ENCODE measurements at regions not wholly inside any gene's neighbourhood (a gene's known extent, or its start where the extent isn't known, plus 50 kb on each side); places are given as distances from the start of the nearest gene placed in this dataset.

DNA sequence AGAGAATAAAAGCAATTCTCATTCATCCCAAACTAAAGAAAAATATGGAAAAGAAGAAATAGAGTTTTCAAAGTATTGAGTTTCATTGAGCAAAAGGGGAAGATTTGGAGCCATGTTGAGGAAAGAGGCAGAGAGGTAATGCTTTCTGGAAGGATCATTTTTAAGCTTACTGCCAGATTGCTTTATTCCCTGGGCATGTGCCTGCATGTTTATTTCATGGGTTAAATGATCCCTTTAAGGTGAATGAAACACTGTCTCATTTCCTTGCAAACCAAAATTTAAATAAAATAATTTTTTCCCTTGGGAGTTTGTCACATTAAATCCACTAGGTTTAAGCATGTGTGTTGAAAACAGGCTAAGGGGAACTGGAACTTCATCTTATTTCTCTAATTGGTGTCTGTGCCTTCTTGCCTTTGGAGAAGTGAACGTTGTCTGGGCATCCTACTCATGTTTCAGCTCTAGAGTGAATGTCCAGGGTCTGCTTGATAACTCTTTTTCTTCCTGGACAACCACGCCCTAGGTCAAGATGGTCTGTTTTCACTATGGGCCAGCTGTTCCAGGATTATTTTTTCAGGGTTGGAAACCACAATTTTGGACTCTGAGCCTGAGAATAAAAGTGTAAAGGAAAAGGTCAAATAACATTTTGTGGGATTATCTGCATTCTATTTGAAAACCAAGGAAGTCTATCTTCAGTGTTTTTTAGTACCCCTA lies 114.1 kb upstream of the ELL2 start:
- DNase-seq (ENCODE audit: extremely low read depth, low read depth), result no peak

DNA sequence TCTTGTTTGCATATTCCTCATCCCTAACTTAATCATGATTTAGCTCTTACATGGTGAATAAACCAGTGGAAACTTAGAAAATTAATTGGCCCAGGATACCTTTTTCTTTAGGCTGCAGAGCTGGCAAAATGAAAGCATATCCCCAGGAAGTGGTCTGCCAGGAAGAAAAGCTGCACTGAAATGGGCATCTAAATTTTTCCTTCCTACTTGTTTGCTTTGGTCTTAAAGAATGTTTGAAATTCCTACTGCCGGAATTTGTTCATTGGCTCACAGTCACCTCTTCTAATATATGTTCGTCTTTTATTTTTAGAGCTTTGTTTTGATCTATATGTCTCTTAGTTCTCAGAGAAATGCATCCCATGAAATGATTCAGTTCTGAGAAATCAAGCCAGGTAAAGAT lies 113.2 kb upstream of the ELL2 start:
- no peak for DNase-seq (ENCODE audit: extremely low read depth, low read depth)

DNA sequence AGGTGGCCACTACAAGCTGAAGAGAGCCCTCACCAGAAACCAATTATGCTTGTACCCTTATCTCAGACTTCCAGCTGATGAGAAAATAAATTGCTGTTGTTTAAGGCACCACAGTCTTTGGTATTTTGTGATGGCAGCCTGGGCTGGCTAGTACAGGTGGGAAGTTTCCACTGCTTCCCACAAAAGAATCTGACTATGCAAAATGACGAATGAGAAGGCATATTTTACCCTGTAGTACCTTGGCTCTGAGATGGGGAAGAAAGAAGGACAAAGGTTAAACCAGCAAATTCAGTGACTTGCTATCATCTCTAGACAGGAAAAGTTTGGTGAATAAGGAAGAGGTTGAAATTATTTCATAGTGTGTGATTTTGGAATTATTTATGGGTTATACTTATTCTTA lies 112.8 kb upstream of the ELL2 start:
- no peak for DNase-seq (ENCODE audit: extremely low read depth, low read depth)

DNA sequence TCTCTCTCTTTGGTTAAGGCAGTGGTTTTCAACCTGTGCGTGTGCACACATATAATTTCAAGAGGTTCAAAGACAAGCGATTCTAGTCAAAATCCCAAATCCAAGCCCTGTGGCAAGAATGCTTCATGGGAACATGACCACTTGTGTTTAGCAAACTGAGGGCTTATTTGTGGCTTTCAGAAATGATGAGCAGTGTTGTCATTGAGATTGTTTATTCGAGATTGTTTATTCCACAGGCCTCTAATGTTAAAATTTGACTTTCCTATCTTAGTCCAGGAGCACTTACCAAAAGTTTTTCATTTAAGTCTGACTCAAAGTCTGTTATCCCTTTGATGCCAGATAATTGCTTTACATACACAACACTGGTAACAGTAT lies 111.1 kb upstream of the ELL2 start:
- no peak for DNase-seq (ENCODE audit: extremely low read depth, low read depth)

DNA sequence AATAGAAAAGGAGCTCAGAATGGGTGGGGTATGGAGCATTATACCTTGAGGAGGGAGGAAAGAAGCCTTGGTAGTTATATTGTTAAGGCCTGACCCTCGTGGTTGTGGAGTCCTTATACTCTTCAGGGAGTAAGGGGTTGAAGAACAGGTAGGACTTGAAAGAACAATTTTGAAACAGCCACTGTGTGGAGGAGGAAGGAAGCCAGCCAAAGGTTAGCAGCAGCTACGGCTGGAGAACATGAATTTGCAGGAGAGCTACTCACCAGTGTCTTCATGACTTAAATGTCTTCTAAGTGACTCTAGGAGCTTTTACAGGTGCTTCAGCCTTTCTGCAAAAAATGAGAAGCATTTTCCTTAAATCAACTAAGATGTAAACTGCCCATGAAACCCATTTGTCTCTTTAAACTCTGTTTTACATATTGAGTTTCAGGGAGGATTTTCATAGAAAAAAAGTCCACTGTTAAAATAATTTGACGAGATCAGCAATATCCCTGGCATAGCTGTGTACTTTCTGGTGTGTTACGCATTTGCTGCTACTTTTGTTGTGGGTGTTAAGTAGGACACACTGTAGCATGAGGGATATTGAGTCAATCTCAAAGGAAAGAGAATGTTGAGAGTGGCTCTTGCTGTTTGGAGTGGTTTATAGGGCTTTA lies 110.6 kb upstream of the ELL2 start:
- DNase-seq (ENCODE audit: extremely low read depth, low read depth), result no peak

DNA sequence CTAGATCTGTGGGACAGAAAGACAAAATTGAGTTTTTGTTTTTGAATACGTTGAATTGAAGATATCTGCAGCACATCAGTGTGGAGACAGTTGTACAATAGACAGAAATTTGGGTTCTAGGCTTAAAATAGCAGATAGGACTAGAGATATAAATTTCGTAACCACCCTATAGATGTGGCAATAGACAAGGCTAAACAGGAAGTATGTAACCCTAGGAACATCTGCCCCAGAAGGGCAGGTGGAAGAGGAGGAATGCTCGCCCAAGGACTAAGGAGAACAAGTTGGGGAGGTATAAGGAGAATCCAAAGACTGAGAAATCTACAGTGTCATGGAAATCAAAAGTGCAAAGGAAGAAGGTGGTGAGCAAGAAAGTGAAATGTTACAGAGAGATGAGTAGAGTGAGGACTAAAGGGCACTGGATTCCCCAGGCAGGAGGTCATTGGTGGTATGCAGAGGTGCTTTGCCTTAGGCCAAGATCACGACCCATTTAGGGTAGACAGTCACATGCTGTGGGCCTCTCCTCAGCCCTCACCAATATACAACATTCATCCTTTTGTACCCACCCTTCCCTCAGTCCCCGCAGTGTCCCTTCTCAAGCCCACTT lies 109.1 kb upstream of the ELL2 start:
- no peak for DNase-seq (ENCODE audit: extremely low read depth, low read depth)

DNA sequence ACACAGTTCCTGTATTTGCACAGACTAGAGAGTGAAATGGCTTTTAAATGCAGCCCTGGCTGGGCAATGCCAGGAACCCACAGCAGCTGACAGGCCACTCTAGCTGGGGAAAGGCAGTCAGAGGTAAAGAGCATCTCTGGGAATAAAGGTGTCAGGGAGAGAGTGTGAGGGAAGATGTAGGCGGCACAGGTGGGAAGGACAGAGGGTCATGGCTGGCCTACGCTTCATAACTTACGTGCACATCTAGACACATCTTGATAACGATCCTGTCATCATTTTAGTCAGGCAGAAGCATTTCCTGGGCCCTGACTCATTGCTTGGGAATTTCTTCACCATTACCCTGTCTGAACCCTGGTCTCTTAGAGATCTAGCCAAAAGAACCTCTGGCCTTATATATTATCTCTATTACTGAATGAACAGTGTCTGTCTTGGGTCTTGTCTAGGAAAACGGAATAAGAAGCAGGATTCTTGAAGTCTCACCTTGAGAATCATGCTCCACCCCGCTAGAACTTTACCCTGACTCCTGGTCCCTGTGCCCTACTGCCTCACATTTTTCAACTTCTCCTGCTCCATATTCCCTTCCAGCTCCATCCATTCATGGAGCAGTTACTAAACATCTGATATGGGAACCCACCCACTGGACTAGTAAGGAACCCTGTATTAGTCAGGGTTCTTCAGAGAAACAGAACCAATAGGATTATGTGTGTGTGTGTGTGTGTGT lies 106.4 kb upstream of the ELL2 start:
- peak; percentile 79 for DNase-seq (ENCODE audit: extremely low read depth, low read depth)

DNA sequence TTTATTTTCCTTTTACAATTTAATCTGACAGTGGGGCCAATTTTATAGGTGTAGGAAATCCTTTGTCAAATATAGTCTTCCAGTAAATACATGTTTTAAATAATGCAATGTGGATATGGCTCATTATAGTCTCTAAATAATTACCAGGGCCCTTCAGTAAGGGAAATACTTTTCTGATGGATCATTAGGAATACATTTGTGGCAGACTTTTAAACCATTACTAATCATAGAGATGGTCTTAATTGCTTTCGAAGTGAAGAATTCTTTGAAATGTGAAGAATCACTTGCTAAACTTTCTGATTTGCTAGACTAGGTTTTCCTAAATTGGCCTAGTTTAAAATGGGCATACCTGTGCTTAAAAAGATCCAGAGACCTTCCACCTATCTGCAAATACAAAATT lies 105.6 kb upstream of the ELL2 start:
- no peak for DNase-seq (ENCODE audit: extremely low read depth, low read depth)

DNA sequence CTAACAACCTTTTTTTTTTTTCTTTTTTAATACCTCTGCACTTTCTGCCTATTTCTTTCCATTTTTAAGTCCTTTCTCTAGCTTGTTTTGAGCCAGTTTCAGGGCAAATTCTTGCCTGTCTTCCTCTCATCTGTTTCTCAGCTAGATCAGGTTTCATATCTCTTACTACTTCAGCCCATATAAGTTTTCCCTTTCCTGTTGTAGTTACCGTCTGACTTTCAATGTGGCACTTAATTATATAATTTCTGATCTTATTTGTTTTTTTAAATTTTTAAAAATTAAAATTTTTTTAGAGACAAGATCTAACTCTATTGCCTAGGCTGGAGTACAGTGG lies 104.7 kb upstream of the ELL2 start:
- DNase-seq (ENCODE audit: extremely low read depth, low read depth), result no peak

DNA sequence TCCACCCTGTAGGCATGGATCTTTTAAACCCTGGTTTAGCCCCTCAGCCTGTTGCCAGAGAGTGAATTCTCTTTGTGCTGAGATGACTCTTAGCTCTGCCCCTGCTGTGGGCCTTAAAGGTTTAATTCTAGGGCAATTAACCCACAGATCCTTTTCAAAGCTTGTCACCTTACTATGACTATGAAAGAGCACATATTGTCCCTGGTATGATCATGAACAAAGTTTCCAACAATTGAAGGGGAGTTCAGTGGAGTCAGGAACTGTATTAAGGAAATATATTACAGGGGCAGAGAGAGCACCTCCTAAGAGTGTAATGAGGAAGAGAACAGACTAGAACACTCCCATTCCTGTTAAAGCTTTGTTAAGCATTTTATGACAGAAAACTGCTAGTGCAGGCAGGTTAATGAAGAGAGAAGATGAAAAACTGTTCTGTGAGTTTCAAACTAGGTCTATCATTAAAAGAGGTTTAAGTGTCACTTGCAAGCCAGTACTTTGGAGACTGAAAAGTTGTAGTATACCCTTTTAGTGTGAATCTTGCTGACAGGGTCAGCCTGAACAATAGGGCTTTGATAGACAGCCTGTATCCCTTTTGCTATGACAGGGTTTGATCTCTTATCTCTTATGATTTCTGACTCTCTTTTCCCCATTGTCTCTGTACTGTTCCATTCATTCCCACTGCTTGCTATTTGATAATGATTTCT lies 104.2 kb upstream of the ELL2 start:
- DNase-seq (ENCODE audit: extremely low read depth, low read depth), result no peak

DNA sequence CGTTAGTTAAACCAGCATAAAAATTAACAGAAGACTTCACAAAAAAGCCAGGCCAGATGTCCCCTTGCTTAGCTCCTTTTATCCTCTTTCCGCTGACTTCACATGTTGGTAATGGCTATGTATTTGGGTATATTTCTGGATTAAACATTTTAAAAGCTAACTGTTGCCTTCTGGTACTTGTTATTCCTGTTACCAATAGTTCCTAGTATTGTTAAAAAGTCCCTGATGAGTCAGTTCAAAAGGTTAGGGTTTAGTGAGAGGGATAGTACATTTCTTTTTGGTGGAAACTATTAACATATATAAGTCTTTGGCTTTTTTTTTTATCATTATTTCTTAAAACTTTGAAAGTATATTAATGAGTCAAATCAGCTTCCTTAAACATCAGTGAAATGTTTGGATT lies 103.2 kb upstream of the ELL2 start:
- no peak for DNase-seq (ENCODE audit: extremely low read depth, low read depth)

DNA sequence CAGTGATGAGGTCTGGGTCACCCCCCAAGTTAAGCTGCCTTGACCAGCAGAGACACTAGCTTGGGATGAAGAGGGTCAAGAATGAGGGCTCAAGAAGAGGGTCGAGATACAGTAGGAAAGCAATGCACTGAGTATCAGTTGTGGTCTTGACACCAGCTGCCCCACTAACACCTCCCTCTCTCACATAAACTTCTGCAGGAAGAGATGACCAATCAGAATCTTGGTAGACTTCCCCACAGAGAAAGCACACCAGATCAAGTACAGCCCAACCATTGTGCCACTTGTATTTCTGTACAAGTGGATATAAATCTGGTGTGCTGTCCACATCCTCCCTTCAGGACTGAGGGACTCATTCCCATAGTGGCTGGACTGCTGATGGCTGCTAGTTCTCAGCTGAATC lies 101.2 kb upstream of the ELL2 start:
- no peak for DNase-seq (ENCODE audit: extremely low read depth, low read depth)

DNA sequence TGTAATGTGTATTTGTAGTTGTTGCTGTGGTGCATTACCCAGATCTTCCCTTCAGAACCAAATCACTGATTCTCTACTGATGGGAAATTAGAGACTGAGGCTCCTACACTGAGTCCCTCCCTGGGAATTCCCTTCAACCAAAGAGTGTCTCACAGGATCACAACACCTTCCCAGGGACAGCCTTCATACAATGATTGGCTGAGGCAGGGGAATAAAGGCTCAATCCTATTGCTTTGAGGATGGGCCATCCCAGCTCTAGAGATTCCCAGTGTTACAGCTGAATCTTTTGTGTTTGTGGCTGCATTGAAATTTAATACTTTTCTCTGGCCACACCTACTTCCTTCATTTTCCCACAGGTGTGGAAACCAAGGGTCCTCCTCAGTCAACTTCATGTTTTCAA lies 96.4 kb upstream of the ELL2 start:
- DNase-seq (ENCODE audit: extremely low read depth, low read depth), result no peak

DNA sequence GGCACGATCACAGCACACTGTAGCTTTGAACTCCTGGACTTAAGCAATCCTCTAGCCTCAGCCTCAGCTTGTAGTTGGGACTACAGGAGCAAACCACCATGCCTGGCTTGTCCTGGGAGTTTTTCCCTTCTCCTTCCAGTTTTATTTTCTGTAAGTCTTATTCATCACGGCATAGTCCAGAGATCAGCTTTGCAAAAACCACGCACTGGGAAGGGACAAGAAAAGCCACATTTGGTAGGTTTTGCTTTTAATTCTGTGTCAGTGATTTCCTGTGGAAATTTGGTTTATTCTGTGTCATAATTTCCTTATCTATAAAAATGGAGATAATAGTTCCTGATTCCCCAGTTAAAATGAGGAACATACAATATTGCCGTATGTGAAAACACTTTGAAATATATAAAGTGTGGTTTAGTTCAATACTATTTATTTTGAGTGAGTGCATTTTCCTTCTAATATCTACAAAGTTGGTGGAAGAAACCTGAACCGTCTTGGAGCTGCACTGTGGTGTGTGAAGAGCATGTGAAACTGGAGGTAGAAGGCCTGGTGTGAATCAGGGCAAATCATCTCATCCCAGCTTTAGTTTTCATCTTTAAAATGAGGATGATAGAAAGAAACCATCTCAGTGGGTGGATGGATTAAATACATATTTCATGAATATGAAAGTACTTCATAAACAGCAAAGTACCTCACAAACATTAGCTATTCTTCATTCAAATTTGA lies 92.8 kb upstream of the ELL2 start:
- DNase-seq (ENCODE audit: extremely low read depth, low read depth), result no peak

DNA sequence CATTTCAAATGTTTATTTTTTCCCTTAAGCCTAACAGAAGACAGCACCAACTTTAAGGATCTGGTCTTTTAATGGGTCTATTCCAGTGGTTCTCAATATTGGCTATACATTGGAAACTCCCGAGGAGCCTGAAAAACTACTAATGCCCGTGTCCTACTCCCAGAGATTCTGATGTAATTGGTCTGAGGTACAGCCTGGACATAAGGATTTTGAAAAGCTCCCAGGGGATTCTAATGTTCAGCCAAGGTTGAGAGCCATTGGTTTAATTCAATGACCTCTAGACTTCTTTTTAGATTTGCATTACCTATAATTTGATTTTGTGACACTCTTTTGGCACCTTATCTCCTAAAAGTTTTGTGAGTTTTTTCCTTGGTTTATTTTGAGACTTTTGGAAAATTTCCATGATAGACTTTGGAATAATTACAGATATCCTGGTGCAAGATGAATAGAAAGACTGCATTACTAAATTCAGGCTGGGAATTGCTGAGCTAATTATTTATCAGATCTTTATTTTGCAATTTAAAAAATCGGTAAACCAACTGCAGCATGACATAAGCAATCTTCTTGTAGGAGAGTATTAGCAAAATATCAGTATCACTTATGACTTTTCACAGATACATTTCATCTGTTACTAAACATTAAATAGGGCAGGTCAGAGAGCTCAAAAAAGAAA lies 91.5 kb upstream of the ELL2 start:
- DNase-seq (ENCODE audit: extremely low read depth, low read depth), result no peak

DNA sequence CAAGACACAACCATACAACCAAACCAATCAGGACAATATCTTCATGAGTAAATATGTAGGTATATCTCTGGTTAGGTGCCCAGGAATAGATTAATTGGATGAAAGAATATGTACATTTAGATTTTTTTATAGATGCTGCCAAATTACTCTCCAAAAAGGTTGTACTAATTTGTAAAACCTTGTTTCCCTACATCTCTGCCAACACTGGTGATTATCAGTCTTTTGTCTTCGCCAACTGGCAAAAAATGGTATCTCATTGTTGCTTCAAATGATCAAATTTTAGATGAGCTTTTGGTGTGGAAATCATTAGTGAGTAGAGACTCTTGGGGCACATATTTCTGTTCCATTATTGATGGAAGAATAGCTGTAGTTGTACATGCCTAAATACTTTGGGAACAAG lies 90.7 kb upstream of the ELL2 start:
- no peak for DNase-seq (ENCODE audit: extremely low read depth, low read depth)

DNA sequence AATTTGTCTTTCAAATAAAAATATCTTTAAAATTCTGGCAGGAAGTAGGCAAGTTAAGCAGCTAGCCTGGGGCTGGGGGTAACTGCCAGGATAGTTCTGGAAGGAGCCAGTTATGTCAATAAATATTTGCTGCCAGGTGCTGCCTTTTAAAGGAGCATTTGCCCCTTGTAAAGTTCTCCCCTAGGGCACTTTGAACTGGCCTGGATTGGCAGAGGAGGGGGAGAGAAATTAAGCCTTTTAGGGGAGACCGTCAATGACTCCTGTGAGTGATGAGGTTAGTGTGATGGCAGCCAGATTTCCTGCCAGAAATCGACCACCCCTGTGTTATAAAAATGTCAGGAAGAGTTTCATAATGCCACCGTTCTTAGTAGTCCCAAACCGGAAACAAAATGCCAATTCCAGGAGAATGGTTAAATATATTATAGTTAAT lies 89.8 kb upstream of the ELL2 start:
- no peak for DNase-seq (ENCODE audit: extremely low read depth, low read depth)

DNA sequence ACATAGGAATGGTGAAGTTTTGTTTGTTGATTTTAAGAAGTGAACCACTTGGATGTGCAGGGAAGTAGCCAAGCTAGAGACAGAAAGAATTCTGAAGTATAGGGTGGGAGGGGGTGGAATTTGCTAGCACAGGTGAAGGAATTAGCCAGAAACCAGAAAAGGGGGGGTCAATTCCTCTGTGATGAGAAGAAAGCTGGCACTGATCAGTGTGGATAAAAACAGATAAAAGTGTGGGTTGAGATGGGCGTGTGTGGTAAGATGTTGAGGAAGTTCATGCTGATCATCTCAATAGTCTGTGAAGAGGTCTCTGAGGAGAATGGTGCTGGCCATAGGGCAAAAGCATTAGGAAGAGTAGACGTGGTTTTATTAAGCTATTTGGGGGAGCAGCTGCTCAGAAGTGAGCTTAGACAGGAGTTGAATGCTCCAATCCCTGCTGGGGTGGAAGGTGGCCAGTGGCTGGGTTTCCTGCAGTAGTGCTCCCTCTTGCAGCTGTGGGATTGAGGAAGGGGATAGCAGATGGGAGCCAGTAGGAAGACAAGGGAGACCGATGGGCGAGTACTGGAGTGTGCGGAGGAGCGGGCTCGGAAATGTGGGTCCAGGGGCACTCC lies 88.7 kb upstream of the ELL2 start:
- DNase-seq (ENCODE audit: extremely low read depth, low read depth), result no peak

DNA sequence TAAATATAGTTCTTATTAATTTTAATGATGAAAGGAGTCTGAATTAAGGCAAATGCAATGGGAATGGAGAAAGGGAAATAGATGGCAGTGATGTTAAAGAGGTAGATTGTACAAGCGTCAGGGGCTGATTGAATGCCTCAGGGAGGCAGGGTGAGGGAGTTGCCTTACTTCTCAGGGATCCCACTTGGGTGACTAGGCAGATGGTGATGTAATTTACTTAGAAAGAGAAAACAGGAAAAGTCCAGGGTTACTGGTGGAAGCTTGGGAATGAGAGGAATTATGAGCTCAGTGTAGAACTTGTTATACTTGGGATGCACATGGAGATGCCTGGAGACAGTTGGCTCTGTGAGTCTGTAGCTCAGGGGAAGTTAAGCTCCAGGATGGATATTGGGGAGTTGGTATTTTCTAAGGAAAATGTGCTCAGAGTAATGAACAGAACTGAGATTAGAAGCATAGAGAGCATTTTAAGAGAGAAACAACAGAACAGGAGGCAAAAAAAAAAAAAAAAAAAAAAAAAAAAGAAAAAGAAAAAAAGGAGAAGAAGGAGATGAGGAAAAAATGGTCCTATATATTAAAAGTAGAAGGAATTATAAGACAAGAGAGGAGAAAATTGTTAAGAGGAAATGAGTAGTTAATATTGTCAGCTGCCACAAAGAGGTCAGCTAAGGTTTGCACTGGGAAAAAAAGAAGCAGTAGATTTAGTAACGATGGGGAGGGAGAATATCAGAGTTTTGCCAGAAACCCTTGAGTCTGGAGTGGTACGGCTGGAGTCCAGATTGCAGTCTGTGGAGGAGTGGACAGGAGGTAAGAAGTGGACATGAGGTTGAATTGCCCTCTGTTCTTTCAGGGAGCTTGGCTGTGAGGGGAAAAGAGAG lies 88.0 kb upstream of the ELL2 start:
- no peak for DNase-seq (ENCODE audit: extremely low read depth, low read depth)

Data from NCI-H460 (cell line).